ENCODE measurements at regions not wholly inside any gene's neighbourhood (a gene's known extent, or its start where the extent isn't known, plus 50 kb on each side); places are given as distances from the start of the nearest gene placed in this dataset.
"Not testable (repeated sequence)": the region's sequence is repeated elsewhere in the genome, so short reads cannot be mapped to it uniquely, and the experiment has no call there.

GRCh38 chr3:165938986-165939540 is 101.8 kb upstream of the BCHE start:
- BruUV-seq (replicated peaks): no TSS peak
- H3K9ac ChIP-seq (ENCODE audit: low read depth, low read length): no peak overlapping the region
- no peak overlapping the region for H2AK5ac ChIP-seq (ENCODE audit: low read depth, low read length)
- H3K27ac ChIP-seq (ENCODE audit: insufficient read depth, low read length): no peak overlapping the region
- no CpG with 5 or more reads among the region's 1 CpG for WGBS, 2 experiments (ENCODE audit: extremely low coverage in 2 of 2, insufficient read length in 1 of 2)
- no peak overlapping the region for H3K14ac ChIP-seq (replicated peaks; ENCODE audit: low read depth, low read length)
- no peak overlapping the region for H4K91ac ChIP-seq (ENCODE audit: insufficient read depth, low read depth, low read length)
- H4K20me1 ChIP-seq (ENCODE audit: insufficient read depth, low read length): no peaks in the 10 kb centered on the region
- no peak overlapping the region for H2AK9ac ChIP-seq (replicated peaks; ENCODE audit: low read depth, low read length, poor library complexity)
- H3K23ac ChIP-seq (ENCODE audit: low read depth, low read length): no peak overlapping the region
- no peak overlapping the region for H3K4me2 ChIP-seq (ENCODE audit: low read depth, low read length)
- intact Hi-C loops (cut with micrococcal nuclease): no loop called here
- in situ Hi-C loops (cut with MboI; ENCODE audit: low sequenced_read_pairs): no loop called here
- no peaks in the 10 kb centered on the region for H3K9me1 ChIP-seq (ENCODE audit: insufficient read depth, low read length)
- H3K36me3 ChIP-seq (ENCODE audit: control insufficient read depth, insufficient read depth, low read length): no peaks in the 10 kb centered on the region
- H2BK15ac ChIP-seq (ENCODE audit: low read depth, low read length): no peak overlapping the region
- no peak for TF ChIP-seq MAZ (IDR thresholded peaks at IDR 0.05; ENCODE audit: borderline replicate concordance, low read depth, low read length)
- CTCF ChIA-PET: interaction anchor here (0.6 kb wide), 1 partner anchor 25 kb away, joined by 3 read pairs; no protein-coding TSS in a partner anchor
- dilution Hi-C loops (cut with HindIII; ENCODE audit: low sequenced_read_pairs, unreplicated experiment): no loop called here
- H3K4ac ChIP-seq (ENCODE audit: low read depth, low read length): no peak overlapping the region
- H2BK120ac ChIP-seq (ENCODE audit: low read depth, low read length): no peak overlapping the region
- H3K9me3 ChIP-seq (ENCODE audit: control insufficient read depth, insufficient read depth, low read length): no peaks in the 10 kb centered on the region
- no peak for ATAC-seq (ENCODE audit: low read depth)
- no peak overlapping the region for H3K18ac ChIP-seq (ENCODE audit: low read depth, low read length)
- H3K56ac ChIP-seq (ENCODE audit: extremely low read depth, insufficient read depth, low read length): no peak overlapping the region
- H3K79me1 ChIP-seq (ENCODE audit: low read depth in 1 of 2, low read length in 2 of 2): no peaks in the 10 kb centered on the region
- no peak overlapping the region for H2BK20ac ChIP-seq (ENCODE audit: low read depth, low read length)
- no peak overlapping the region for H4K5ac ChIP-seq (ENCODE audit: low read depth, low read length)
- no peak overlapping the region for H2AFZ ChIP-seq (replicated peaks; ENCODE audit: low read length, poor library complexity)
- DNase-seq: no peak
- no peaks in the 10 kb centered on the region for H3K4me1 ChIP-seq (ENCODE audit: control insufficient read depth, insufficient read depth, low read length)
- H3K27me3 ChIP-seq (ENCODE audit: control insufficient read depth, insufficient read depth, low read length): no peaks in the 10 kb centered on the region
- H2BK5ac ChIP-seq (ENCODE audit: low read depth, low read length, poor library complexity, severe bottlenecking): no peak overlapping the region
- no peak overlapping the region for H4K8ac ChIP-seq (ENCODE audit: low read depth in 2 of 2, low read length in 2 of 2)
- H3K4me3 ChIP-seq (ENCODE audit: insufficient read depth, low read depth, low read length): no peak overlapping the region
- POLR2A ChIA-PET (ENCODE audit: unreplicated experiment): no interaction called here

GRCh38 chr3:165936081-165936480 is 98.9 kb upstream of the BCHE start:
- ATAC-seq (ENCODE audit: low read depth); CTCF ChIA-PET: not testable (repeated sequence)

More at GRCh38 chr3:165936081-165936480, 98.9 kb upstream of the BCHE start:
- DNase-seq; H2BK5ac ChIP-seq (ENCODE audit: low read depth, low read length, poor library complexity, severe bottlenecking); H4K91ac ChIP-seq (ENCODE audit: insufficient read depth, low read depth, low read length); H3K9ac ChIP-seq (ENCODE audit: low read depth, low read length); H3K4me2 ChIP-seq (ENCODE audit: low read depth, low read length); H2BK20ac ChIP-seq (ENCODE audit: low read depth, low read length); H3K18ac ChIP-seq (ENCODE audit: low read depth, low read length); H3K9me3 ChIP-seq (ENCODE audit: control insufficient read depth, insufficient read depth, low read length); H3K36me3 ChIP-seq (ENCODE audit: control insufficient read depth, insufficient read depth, low read length); H4K8ac ChIP-seq (ENCODE audit: low read depth in 2 of 2, low read length in 2 of 2); intact Hi-C loops (cut with micrococcal nuclease); H3K56ac ChIP-seq (ENCODE audit: extremely low read depth, insufficient read depth, low read length); in situ Hi-C loops (cut with MboI; ENCODE audit: low sequenced_read_pairs); H2AFZ ChIP-seq (replicated peaks; ENCODE audit: low read length, poor library complexity); H2BK120ac ChIP-seq (ENCODE audit: low read depth, low read length); H3K23ac ChIP-seq (ENCODE audit: low read depth, low read length); H3K27ac ChIP-seq (ENCODE audit: insufficient read depth, low read length); H3K9me1 ChIP-seq (ENCODE audit: insufficient read depth, low read length); BruUV-seq (replicated peaks); POLR2A ChIA-PET (ENCODE audit: unreplicated experiment); H2AK5ac ChIP-seq (ENCODE audit: low read depth, low read length); dilution Hi-C loops (cut with HindIII; ENCODE audit: low sequenced_read_pairs, unreplicated experiment); H3K4me3 ChIP-seq (ENCODE audit: insufficient read depth, low read depth, low read length); H3K4ac ChIP-seq (ENCODE audit: low read depth, low read length); H4K20me1 ChIP-seq (ENCODE audit: insufficient read depth, low read length); H2AK9ac ChIP-seq (replicated peaks; ENCODE audit: low read depth, low read length, poor library complexity); H3K27me3 ChIP-seq (ENCODE audit: control insufficient read depth, insufficient read depth, low read length); H3K14ac ChIP-seq (replicated peaks; ENCODE audit: low read depth, low read length); H3K4me1 ChIP-seq (ENCODE audit: control insufficient read depth, insufficient read depth, low read length); H4K5ac ChIP-seq (ENCODE audit: low read depth, low read length); H3K79me1 ChIP-seq (ENCODE audit: low read depth in 1 of 2, low read length in 2 of 2); H2BK15ac ChIP-seq (ENCODE audit: low read depth, low read length): not testable (repeated sequence)
- WGBS, 2 experiments (ENCODE audit: extremely low coverage in 2 of 2, insufficient read length in 1 of 2): no CpG with 5 or more reads among the region's 1 CpG

Measured in IMR-90 (cell line).